ENCODE measurements at regions not wholly inside any gene's neighbourhood (a gene's known extent, or its start where the extent isn't known, plus 50 kb on each side); places are given as distances from the start of the nearest gene placed in this dataset.
"Not testable (repeated sequence)": the region's sequence is repeated elsewhere in the genome, so short reads cannot be mapped to it uniquely, and the experiment has no call there.

- DNase-seq (ENCODE audit: low read depth), result no peak
Measured at GRCh38 chr4:100023800-100024199, 73.7 kb upstream of the H2AZ1 start.

GRCh38 chr4:100022792-100023222 is 72.7 kb upstream of the H2AZ1 start:
- DNase-seq (ENCODE audit: low read depth), result no peak

GRCh38 chr4:100019821-100020220 is 69.7 kb upstream of the H2AZ1 start:
- no peak for DNase-seq (ENCODE audit: low read depth)

- no peak for DNase-seq (ENCODE audit: low read depth)
Measured at GRCh38 chr4:100017637-100018310, 67.7 kb upstream of the H2AZ1 start.

- DNase-seq (ENCODE audit: low read depth), result no peak
Measured at GRCh38 chr4:100016191-100016590, 66.1 kb upstream of the H2AZ1 start.

GRCh38 chr4:100014616-100015015 is 64.5 kb upstream of the H2AZ1 start:
- no peak for DNase-seq (ENCODE audit: low read depth)

- no peak for DNase-seq (ENCODE audit: low read depth)
Measured at GRCh38 chr4:100009490-100009889, 59.4 kb upstream of the H2AZ1 start.

GRCh38 chr4:100008048-100008447 is 58.0 kb upstream of the H2AZ1 start:
- peak; percentile 40 for DNase-seq (ENCODE audit: low read depth)

- DNase-seq (ENCODE audit: low read depth), result not testable (repeated sequence)
Measured at GRCh38 chr4:100006161-100006560, 56.1 kb upstream of the H2AZ1 start.
